Keratinocyte (primary cell): ENCODE measurements at regions not wholly inside any gene's neighbourhood (a gene's known extent, or its start where the extent isn't known, plus 50 kb on each side); places are given as distances from the start of the nearest gene placed in this dataset.

Experiments
- EZH2 ChIP-seq: IDR thresholded peaks from one replicate; pipeline ENCODE4 v1.6.1; 2012; ENCODE audit warnings: inconsistent platforms, mild to moderate bottlenecking, low read length, moderate library complexity
- TF ChIP-seq, protein P1 (sequence below), 3 experiments: IDR thresholded peaks in 1 of 3; conservative IDR thresholded peaks in 1 of 3; optimal IDR thresholded peaks in 1 of 3; 2 replicates in 2 of 3; 3 replicates in 1 of 3; pipeline versions ENCODE3 to v1.5.1; 2011; ENCODE audit warnings: low read length in 3 of 3, mild to moderate bottlenecking in 3 of 3, moderate library complexity in 2 of 3, control low read depth in 1 of 3, inconsistent platforms in 1 of 3; ENCODE audit not compliant: insufficient read depth in 2 of 3; ENCODE audit errors: extremely low read depth in 1 of 3

GRCh38 chr4:100952590-100952989 lies 394.7 kb downstream of the PPP3CA start:
- TF ChIP-seq, protein P1, sequence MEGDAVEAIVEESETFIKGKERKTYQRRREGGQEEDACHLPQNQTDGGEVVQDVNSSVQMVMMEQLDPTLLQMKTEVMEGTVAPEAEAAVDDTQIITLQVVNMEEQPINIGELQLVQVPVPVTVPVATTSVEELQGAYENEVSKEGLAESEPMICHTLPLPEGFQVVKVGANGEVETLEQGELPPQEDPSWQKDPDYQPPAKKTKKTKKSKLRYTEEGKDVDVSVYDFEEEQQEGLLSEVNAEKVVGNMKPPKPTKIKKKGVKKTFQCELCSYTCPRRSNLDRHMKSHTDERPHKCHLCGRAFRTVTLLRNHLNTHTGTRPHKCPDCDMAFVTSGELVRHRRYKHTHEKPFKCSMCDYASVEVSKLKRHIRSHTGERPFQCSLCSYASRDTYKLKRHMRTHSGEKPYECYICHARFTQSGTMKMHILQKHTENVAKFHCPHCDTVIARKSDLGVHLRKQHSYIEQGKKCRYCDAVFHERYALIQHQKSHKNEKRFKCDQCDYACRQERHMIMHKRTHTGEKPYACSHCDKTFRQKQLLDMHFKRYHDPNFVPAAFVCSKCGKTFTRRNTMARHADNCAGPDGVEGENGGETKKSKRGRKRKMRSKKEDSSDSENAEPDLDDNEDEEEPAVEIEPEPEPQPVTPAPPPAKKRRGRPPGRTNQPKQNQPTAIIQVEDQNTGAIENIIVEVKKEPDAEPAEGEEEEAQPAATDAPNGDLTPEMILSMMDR (optimal IDR thresholded peaks at IDR 0.05 in 1 of 3, IDR thresholded peaks at IDR 0.05 in 1 of 3, conservative IDR thresholded peaks at IDR 0.05 in 1 of 3; ENCODE audit: extremely low read depth in 1 of 3, insufficient read depth in 2 of 3, low read length in 3 of 3), result no peak
- TF ChIP-seq EZH2, result no peak
